GM10248 (cell line): ENCODE measurements at regions not wholly inside any gene's neighbourhood (a gene's known extent, or its start where the extent isn't known, plus 50 kb on each side); places are given as distances from the start of the nearest gene placed in this dataset.

ENCODE experiments used
- CTCF ChIA-PET: fragments of 300-600 bp; sonication (Branson Sonifier 250); formaldehyde crosslinking; extraction: SDS; loops from one replicate; lab custom pipeline; 2021; ENCODE audit warnings: antibody characterized with exemption; lab: Yijun Ruan, JAX
- POLR2A ChIA-PET: fragments of 350-650 bp; sonication (Branson Sonifier 250); formaldehyde crosslinking; extraction: SDS; loops from one replicate; lab custom pipeline; 2020; ENCODE audit warnings: antibody characterized with exemption; lab: Yijun Ruan, JAX
- DNase-seq: peaks from one replicate; pipeline ENCODE4 v3.0.0; 2012; ENCODE audit errors: extremely low spot score
- TF ChIP-seq, protein P1 (sequence below): IDR thresholded peaks from 2 replicates; pipeline ENCODE4 v1.5.1; 2012; ENCODE audit warnings: mild to moderate bottlenecking, low read depth; ENCODE audit errors: extremely low read depth, missing control alignments, control extremely low read depth

DNA sequence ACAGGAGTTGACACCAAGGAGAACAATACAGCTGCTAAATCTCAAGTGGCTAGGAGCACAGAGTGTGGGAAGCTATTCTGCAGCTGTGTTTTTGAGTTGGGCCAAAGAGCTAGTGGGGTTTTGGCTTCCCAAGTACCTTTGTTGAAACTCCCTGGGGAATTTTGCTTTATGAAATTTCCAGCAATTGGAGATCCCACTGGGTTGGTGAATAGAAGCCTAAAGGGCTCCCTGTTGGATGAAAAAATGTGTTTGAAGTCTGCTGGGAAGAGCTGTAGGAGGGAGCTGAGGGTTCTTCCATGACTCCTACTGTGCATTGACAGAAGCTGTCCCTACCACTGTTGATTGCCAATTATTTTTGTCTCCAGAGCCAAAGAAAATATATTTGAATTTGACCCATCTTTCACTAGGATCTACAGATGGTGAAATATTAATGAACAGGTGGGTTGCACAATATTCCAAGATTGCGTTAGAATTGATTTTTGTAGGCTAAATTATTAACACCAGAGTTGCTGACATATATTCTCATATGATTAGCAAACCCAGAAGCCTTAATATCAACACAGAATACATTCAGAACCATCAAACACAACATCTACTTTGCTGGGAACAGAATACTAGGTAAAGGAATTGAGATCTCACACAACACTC lies 95.4 kb upstream of the CYP1B1 start:
- TF ChIP-seq, protein P1, sequence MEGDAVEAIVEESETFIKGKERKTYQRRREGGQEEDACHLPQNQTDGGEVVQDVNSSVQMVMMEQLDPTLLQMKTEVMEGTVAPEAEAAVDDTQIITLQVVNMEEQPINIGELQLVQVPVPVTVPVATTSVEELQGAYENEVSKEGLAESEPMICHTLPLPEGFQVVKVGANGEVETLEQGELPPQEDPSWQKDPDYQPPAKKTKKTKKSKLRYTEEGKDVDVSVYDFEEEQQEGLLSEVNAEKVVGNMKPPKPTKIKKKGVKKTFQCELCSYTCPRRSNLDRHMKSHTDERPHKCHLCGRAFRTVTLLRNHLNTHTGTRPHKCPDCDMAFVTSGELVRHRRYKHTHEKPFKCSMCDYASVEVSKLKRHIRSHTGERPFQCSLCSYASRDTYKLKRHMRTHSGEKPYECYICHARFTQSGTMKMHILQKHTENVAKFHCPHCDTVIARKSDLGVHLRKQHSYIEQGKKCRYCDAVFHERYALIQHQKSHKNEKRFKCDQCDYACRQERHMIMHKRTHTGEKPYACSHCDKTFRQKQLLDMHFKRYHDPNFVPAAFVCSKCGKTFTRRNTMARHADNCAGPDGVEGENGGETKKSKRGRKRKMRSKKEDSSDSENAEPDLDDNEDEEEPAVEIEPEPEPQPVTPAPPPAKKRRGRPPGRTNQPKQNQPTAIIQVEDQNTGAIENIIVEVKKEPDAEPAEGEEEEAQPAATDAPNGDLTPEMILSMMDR: no peak

DNA sequence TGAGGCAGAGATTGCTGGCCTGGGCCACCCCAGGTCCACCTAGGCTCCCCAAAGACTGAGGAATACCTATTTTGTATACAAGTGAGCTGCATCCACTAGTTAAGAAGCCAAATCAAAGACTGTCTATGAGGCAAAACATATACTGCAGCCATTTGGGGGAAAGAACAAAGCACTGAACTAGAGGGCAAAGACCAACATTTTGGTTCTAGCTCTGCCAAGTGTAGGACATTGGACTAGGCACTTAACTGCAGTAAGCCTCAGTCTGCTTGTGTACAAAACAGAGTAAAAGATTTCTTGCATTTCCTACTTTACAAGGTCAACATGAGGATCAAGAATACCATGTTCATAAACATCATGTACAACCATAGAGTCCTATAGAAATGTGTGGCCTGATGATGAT lies 94.8 kb upstream of the CYP1B1 start:
- POLR2A ChIA-PET: no interaction called here
- CTCF ChIA-PET: interaction anchor here (0.9 to 4.0 kb wide), 4 partner anchors 9 to 56 kb away, joined by 3 to 14 read pairs (median 4); no protein-coding TSS in a partner anchor
- TF ChIP-seq, protein P1: no peak
- DNase-seq: no peak

More for the DNA sequence above, 95.4 kb upstream of the CYP1B1 start:
- DNase-seq: no peak
- CTCF ChIA-PET: interaction anchor here (1.0 to 4.0 kb wide), 5 partner anchors 8 to 56 kb away, joined by 3 to 14 read pairs (median 3); no protein-coding TSS in a partner anchor
- POLR2A ChIA-PET: no interaction called here

DNA sequence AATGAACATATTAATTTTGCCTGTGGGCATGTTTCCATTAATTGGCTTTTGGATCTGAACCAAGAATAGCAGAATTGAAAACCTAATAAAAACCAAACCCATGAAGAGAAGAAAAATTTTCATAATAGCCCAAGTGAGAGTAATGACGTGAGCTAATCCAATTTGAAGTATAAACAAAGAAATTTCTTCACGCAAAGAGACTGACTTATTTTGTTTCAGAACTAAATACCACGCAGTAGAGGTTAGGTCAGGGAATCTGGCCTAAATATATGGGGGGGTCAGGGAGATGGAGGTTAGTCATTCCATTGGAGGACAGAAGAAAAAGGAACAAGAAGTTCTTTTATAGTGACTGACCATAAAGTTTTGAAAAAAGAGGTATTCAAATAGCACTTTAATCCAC lies 94.1 kb upstream of the CYP1B1 start:
- POLR2A ChIA-PET: no interaction called here
- TF ChIP-seq, protein P1: no peak
- no peak for DNase-seq
- CTCF ChIA-PET: interaction anchor here (0.9 to 4.0 kb wide), 4 partner anchors 9 to 55 kb away, joined by 3 to 14 read pairs (median 4); no protein-coding TSS in a partner anchor

DNA sequence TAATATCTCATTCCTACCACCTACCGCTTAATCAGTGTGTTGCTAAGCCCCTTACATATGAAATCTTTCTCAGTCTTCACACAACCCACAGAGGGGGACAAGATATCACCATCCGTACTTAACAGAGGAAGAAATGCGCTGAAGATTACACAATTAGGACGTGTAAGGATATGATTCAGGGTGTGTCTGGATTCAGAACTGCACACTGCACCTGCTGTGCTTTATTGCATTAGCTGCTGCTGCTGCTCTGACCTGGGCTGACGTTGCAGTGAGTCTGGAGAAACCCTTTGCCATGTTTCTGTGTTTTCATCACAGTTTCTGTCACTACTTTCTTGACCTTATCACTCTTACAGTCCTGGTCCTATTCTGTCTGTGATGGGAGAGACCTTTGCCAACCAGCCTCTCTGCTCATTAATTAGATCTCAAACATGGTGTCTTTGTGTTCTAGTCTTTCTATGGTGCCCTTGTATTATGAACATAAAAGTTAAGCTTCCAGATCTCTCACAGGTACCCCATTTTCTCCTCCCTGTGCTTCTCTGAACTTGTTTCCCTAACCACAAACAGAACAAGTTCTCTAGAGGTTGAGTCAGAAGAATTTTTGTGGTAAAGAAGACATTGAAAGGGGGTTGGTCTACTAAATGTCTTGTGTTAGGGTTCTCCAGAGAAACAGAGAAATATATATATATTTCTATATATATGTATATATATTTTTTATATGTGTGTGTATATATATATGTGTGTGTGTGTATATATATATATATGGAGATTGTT lies 92.9 kb upstream of the CYP1B1 start:
- TF ChIP-seq, protein P1: no peak
- DNase-seq: no peak
- POLR2A ChIA-PET: no interaction called here
- CTCF ChIA-PET: interaction anchor here (4.0 kb wide), 1 partner anchor 54 kb away, joined by 14 read pairs; no protein-coding TSS in a partner anchor

DNA sequence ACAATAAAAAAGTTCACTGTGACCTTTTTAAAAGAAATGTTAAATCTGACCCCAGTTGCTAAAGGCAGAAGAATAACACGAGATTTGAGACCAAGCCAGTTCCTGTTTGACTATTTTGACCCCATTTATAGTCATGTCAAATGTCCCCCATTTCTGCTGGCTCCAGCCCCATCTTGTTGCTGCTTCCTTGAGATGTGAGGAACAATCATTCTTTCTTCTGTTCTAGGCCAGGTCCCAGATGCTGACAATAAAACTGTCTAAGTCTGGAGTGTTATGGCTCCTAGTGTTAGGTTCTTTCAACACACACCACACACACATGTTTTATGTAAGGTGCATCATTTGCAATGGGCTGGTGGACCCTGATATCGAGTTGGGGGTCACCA lies 92.0 kb upstream of the CYP1B1 start:
- DNase-seq: no peak
- POLR2A ChIA-PET: no interaction called here
- TF ChIP-seq, protein P1: no peak
- CTCF ChIA-PET: no interaction called here

DNA sequence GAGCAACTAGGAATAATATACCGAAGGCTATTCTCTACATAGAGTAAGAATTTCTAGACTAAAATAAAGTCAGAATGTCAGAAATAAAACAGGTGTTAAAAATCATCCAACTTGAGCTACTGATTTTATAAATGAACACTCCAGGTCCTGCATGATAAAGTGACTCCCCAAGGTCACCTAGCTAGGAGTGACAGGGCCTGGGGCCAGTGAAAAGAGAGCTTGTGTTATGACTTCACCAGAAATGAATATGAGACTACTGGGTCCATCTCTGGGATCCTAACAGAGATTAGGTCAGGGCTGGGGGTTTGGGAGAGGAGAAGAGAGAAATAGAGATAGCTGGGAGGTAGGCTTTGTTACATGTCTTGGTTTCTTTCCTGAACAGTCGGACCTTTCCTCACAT lies 89.7 kb upstream of the CYP1B1 start:
- TF ChIP-seq, protein P1: no peak
- ChIA-PET POLR2A (no interaction called here), CTCF (interaction anchor here (0.7 to 2.5 kb wide), 5 partner anchors 9 to 89 kb away, joined by 3 to 15 read pairs (median 3); no protein-coding TSS in a partner anchor)
- no peak for DNase-seq
